NOMO-1 (cell line): ENCODE measurements at regions not wholly inside any gene's neighbourhood (a gene's known extent, or its start where the extent isn't known, plus 50 kb on each side); places are given as distances from the start of the nearest gene placed in this dataset.
"Not testable (repeated sequence)": the region's sequence is repeated elsewhere in the genome, so short reads cannot be mapped to it uniquely, and the experiment has no call there.

ENCODE experiments used
- DNase-seq, 2 experiments: peaks; one replicate each; lab custom pipeline; 2025; ENCODE audit not compliant: unreplicated experiment in 2 of 2; lab: John Stamatoyannopoulos, UW

- DNase-seq = no peak
These were observed 95.8 kb upstream of the TBCA start for GRCh38 chr5:77871946-77872345.

DNA sequence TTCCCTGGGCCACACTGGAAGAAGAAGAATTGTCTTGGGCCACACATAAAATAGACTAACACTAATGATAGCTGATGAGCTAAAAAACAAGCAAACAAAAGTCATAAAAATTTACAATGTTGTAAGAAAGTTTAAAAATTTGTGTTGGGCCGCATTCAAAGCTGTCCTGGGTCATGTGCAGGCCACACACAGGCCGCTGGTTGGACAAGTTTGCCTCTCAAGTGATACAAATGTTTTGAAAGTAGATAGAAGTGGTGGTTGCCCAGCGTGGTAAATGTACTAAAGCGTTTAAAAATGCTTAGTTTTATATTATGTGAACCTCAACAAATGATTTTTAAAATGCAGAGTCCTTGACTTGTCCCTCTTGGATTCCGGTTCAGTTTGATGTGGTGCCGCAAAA lies 94.9 kb upstream of the TBCA start:
- DNase-seq = no peak

GRCh38 chr5:77869116-77869798 lies 93.1 kb upstream of the TBCA start:
- DNase-seq = no peak

GRCh38 chr5:77867914-77868313 lies 91.8 kb upstream of the TBCA start:
- DNase-seq = no peak

GRCh38 chr5:77867194-77867691 lies 91.1 kb upstream of the TBCA start:
- DNase-seq = peak in 1 of 2 experiments; percentile 72

GRCh38 chr5:77866198-77866597 lies 90.1 kb upstream of the TBCA start:
- DNase-seq = no peak

DNA sequence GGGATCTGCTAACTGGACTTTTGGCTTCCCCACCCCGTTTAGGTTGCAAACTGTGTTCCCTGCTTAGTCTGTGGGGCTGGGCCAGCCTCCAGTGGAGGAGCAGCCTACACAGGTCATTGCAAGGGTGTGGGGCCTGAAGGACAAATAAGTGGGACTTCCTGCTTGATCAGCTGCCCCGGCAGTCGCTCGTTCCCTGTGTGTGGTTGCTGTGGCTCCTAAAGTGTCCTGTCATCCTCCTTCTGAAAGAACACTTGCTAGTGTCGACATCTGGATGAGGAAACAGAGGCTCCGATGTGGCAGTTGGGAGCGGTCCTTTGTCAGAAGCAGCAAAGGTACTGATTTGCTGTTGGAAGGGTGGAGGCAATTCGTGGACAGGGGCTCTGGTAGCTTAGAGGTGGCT lies 88.9 kb upstream of the TBCA start:
- peak; percentile 87 to 98 for DNase-seq

DNA sequence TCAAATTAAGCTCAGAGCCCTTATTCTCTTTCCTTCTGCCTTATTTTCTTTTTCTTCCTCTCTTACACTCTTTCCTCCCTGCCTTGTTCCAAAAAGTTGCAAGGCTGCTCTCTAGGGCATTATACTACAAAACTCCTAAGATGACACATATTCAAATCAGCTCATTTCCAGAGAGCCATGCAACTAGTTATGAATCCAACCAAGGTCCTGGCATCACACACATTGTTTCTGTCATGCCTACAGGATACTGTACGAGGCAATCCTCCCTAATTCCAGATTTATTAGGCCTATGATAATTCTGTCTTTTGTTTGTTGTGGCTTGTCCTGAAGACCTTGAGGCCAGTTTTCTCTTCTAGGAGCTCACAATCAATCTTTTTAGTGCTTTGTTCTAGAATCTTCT lies 87.0 kb upstream of the TBCA start:
- DNase-seq = no peak

GRCh38 chr5:77861576-77861975 lies 85.4 kb upstream of the TBCA start:
- no peak for DNase-seq

GRCh38 chr5:77859306-77859705 lies 83.2 kb upstream of the TBCA start:
- DNase-seq = no peak

GRCh38 chr5:77858678-77859077 lies 82.5 kb upstream of the TBCA start:
- not testable (repeated sequence) for DNase-seq

- DNase-seq = no peak
These were observed 79.2 kb upstream of the TBCA start for GRCh38 chr5:77855369-77855768.

GRCh38 chr5:77853353-77853907 lies 77.3 kb upstream of the TBCA start:
- DNase-seq = no peak

DNA sequence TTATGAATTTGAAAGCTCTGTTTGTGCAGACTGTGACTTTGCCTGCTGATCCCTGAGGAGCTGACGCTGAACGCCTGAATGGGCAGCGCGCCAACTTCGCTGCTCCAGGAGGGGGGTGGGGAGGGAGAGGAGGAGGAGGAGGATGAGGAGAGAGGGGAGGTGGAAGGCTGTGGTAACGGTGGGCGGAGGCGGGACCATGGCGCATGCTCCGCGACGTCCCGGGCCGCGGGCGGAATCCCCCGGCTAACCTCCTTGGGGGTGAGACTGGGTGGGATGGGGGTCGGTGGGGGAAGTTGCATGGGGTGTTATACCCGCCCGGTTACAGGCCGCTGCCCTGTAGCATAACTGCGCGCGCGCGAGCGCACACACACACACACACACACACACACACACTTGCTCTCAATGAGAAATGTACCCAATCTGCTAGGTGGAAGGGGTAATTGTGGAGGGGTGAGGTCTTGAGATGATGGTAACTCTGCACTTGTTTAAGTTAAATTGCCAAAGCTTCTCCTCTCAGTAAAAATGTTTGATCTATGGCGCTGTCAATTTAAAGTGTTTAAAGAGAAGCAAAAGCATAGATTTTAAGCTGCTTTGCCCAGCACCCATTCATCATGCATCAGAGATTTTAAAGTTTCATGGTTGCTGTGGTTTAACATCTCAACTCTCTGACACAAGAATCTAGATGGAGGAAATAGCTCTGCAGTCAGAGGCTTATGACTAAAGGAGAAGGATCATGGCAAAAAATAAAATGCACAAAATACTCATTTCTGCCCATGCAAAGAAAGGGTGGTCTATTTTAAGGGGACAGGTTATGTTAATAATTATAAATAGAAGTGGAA lies 76.6 kb upstream of the TBCA start:
- DNase-seq = peak; percentile 64 to 66

DNA sequence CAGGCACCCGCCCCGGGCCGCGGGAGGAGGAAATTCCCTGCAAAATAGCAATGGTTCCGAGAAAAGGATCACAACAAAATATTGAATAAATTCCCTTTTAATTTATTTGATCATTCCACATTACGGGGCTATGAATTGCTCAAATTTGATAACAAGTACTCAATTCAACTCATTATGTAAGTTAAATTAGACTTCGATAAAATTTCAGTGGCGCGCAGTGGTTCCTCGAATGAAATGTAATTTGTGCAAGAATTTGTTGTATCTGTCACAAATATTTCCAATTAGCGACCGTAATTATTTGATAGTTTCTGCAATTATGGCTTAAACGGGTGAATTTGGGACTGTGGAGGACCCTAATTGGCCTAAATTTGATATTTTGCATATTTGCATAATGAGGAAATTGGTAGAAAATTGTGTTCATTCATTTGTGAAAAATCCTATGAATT lies 76.0 kb upstream of the TBCA start:
- peak in 1 of 2 experiments; percentile 36 for DNase-seq

DNA sequence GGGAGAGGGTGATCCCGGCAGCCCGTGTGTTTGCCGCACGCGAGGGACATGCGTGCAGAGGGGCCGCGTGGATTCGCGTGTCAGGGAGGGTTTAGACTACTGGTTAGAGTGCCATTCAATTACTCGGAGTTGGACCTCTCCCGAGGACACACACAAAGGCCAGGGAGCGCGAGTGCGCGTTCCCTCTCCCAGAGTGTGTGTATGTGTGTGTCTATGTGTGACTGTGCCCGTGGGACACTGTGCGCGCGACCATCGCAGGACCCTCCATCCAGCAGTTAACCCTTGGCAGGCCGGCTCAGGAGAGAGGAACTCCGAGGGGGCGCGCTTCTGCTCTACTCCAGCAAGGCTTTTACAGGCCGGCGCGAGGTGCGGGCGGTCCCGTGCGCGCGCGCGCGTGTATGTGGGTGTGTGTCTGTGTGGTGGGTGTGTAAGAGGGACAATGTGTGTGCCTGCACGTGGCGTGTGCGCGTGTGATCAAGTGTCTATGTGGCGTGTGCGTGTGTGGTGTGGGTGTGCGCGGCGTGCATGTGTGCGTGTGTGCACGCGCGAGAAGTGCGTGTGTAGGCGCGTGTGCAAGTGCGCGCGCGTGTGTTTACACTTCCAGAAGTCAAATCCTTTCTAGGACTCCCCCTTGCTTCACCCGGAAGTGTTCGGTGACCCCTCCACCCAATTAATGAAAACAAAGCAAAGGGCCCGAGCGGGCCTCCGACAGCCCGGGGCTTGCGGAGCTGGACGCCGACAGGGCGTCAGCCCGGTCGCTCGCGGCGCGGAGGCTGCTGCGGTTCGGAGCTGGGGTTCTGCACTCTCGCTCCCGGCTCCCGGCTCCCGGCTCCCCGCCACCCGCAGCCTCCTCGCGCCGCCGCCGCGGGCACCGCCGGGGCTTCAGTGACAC lies 75.3 kb upstream of the TBCA start:
- DNase-seq = no peak

- no peak for DNase-seq
These were observed 74.5 kb upstream of the TBCA start for GRCh38 chr5:77850536-77851175.

- DNase-seq = no peak
These were observed 73.3 kb upstream of the TBCA start for GRCh38 chr5:77849308-77849900.

DNA sequence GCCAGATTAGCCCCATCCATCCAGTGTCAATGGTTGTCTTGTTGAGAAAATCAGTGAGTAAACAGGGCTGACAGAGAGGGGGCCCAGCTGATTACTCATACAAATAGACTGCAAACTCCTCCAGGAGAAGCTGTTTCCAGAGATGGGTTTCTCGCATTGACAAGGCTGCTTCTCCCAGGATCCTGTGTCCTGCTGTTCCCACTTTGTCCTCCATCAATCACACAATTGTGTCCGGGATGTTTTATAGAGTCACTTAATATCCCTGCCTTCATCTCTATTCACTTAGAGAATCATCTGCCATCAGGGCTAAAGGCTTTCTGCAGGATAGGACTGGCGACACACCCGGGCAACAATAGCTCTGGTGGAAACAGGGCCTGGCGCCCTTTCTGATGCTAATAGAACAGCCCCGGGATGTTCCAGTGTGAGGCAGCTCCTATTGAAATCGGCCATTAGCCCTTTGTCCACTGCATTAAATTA lies 71.7 kb upstream of the TBCA start:
- no peak for DNase-seq

DNA sequence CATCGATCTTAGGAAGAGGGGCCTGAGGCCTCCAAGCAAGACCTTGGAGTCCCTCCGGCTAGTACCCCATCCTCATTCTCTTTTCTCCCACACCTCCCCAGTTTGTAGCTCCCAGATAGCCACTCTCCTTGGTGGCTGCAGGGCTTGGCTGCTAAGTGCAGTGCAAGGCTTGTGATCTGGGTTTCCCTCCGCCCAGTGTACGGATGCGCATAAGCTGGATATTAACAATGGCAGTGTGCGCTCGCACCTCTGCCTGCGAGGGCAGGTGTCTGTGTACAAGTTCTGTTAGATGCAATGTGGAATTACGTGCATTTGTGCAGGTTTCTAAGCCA lies 71.0 kb upstream of the TBCA start:
- no peak for DNase-seq
